H1 (cell line): ENCODE measurements at regions not wholly inside any gene's neighbourhood (a gene's known extent, or its start where the extent isn't known, plus 50 kb on each side); places are given as distances from the start of the nearest gene placed in this dataset.

Experiments
- CTCF ChIP-seq, 3 experiments: IDR thresholded peaks; 1 replicate in 2 of 3; 2 replicates in 1 of 3; pipeline versions ENCODE4 v1.5.1 to v1.6.1; 2011; ENCODE audit warnings: low read length in 3 of 3, mild to moderate bottlenecking in 3 of 3, inconsistent platforms in 2 of 3, low read depth in 1 of 3, moderate library complexity in 1 of 3; ENCODE audit not compliant: insufficient read depth in 1 of 3; ENCODE audit errors: control extremely low read depth in 1 of 3
- EP300 ChIP-seq, 2 experiments: IDR thresholded peaks; 1 replicate in 1 of 2; 2 replicates in 1 of 2; pipeline ENCODE4 v1.6.1; 2011 to 2012; ENCODE audit warnings: low read depth in 2 of 2, low read length in 2 of 2, mild to moderate bottlenecking in 2 of 2, borderline replicate concordance in 1 of 2, inconsistent platforms in 1 of 2, moderate library complexity in 1 of 2

GRCh38 chr9:78150312-78150982 is 85.4 kb upstream of the CEP78 start (continued):
- no peak for TF ChIP-seq CTCF (IDR thresholded peaks at IDR 0.05; ENCODE audit: control extremely low read depth in 1 of 3, insufficient read depth in 1 of 3, low read depth in 1 of 3, low read length in 3 of 3)
- TF ChIP-seq EP300 (IDR thresholded peaks at IDR 0.05; ENCODE audit: borderline replicate concordance in 1 of 2, low read depth in 2 of 2, low read length in 2 of 2), result no peak
